ENCODE measurements at regions not wholly inside any gene's neighbourhood (a gene's known extent, or its start where the extent isn't known, plus 50 kb on each side); places are given as distances from the start of the nearest gene placed in this dataset.

DNA sequence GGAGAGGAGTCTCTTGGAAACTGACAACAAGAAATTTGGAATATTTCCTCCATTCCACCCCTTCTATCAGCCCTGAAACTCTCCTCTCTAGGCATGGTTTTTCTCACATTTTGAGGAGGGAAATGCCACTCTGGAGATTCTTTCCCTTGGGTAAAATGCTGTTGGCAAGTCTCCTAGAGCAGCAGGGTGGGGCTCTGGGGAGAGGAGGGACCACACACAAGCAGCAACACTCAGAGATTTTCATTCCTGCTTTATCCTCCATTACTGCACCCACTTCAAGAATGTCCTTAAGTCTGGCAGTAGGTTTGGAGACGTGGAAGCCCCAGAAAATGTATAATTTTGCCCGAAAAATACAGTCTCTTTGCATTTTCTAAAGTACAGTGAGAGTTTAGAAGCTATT is 130.8 kb upstream of the FLRT2 start:
- no peak for TF ChIP-seq POLR2AphosphoS5 (IDR thresholded peaks at IDR 0.05; ENCODE audit: insufficient read depth in 1 of 2, low read depth in 1 of 2)
- no peak for TF ChIP-seq CTCF (IDR thresholded peaks at IDR 0.05)
- TF ChIP-seq POLR2A (IDR thresholded peaks at IDR 0.05) = no peak

All from vagina (tissue), 2 donors.